Right atrium auricular region (tissue), 2 donors: ENCODE measurements at regions not wholly inside any gene's neighbourhood (a gene's known extent, or its start where the extent isn't known, plus 50 kb on each side); places are given as distances from the start of the nearest gene placed in this dataset.

Source experiments
- DNase-seq: peaks from one replicate; pipeline ENCODE4 v3.0.0-alpha.2; 2019; ENCODE audit warnings: low spot score
- H3K27ac ChIP-seq, 2 donors: fragments of 200-600 bp; sonication (generic); 1 replicate in 1 of 2; 2 replicates in 1 of 2; pipeline ENCODE4 v1.5.1; 2016 to 2019
- H3K27me3 ChIP-seq, 2 donors: fragments of 200-600 bp; sonication (generic); one replicate each; pipeline versions ENCODE4 v1.5.1 to v1.6.0; 2017 to 2019
- H3K36me3 ChIP-seq: fragments of 200-600 bp; sonication (generic); one replicate; pipeline ENCODE4 v1.5.1; 2016
- H3K4me1 ChIP-seq, 2 donors: fragments of 200-600 bp; sonication (generic); one replicate each; pipeline versions ENCODE4 v1.5.1 to v1.6.0; 2017 to 2019
- H3K4me3 ChIP-seq, 2 donors: fragments of 200-600 bp; sonication (generic); 1 replicate in 1 of 2; 2 replicates in 1 of 2; pipeline ENCODE4 v1.5.1; 2017 to 2019; ENCODE audit warnings: mild to moderate bottlenecking in 1 of 2, moderate library complexity in 1 of 2
- H3K9me3 ChIP-seq, 2 donors: fragments of 200-600 bp; sonication (generic); one replicate each; pipeline ENCODE4 v1.5.1; 2019
- CTCF ChIP-seq, 2 donors: fragments of 200-600 bp; sonication (generic); IDR thresholded peaks; one replicate each; pipeline ENCODE4 v1.5.1; 2019; ENCODE audit warnings: antibody characterized with exemption in 2 of 2

DNA sequence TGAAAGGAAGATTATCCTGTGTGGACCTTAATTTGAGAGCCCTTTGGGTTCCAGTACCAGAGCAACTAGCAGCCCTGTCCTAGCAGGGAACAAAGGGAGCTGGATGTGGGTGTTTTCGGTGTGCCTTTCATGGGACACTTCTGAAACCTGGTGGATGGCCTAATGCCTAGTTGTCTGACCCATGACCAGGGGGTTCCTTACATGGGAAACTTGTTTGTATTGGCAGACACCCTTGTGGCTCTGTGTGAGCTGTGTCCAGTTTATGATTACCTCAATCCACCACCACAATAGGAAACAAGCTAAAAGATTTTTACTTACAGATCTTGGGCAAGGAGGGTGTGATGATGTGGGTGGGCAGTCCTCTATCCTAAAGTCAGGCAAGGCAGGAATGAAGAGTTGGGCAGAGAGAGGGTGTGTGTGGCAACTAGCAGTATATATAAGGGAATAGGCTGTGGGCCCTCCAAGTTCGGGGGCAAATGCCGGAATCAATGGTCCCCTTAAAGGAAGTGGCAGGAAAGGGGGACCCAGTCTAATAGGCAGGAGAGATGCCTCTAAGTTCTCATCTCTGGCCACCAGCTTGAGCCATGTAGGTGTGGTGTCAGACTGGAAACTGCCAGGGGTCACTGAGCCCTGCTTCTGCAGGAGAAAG lies 264.6 kb downstream of the QKI start:
- Histone ChIP-seq H3K9me3 (peaks cover 0 to 8% of the 10 kb centered on the region in 2 donors), H3K27me3 (no peaks in the 10 kb centered on the region), H3K27ac (no peak overlapping the region), H3K36me3 (no peaks in the 10 kb centered on the region), H3K4me3 (no peak overlapping the region), H3K4me1 (peaks cover 0 to 11% of the 10 kb centered on the region in 2 donors)
- no peak for TF ChIP-seq CTCF (IDR thresholded peaks at IDR 0.05)
- no peak for DNase-seq

DNA sequence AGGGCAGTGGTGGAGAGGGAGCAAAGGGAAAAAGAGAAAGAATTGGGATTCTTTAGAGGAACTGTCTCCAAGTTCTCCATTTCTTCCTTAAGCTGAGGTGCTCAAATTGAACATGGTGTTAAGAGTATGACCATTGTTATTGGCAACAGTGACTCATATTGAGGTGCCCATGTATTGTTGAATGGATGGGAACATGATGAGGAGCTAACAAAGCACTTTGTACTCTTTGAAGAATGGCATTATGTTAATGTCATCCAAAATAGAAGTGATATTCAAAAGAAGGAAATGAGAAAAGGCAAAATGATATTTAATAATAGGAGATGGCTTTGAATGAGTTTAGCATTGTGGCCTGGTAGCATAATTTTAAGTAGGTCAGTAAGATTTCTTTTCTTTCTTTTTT lies 261.1 kb downstream of the QKI start:
- Histone ChIP-seq H3K4me3 (no peak overlapping the region), H3K27me3 (no peaks in the 10 kb centered on the region), H3K27ac (no peak overlapping the region), H3K4me1 (peaks cover 0 to 11% of the 10 kb centered on the region in 2 donors), H3K36me3 (no peaks in the 10 kb centered on the region), H3K9me3 (no peaks in the 10 kb centered on the region)
- DNase-seq = no peak
- TF ChIP-seq CTCF (IDR thresholded peaks at IDR 0.05) = no peak

DNA sequence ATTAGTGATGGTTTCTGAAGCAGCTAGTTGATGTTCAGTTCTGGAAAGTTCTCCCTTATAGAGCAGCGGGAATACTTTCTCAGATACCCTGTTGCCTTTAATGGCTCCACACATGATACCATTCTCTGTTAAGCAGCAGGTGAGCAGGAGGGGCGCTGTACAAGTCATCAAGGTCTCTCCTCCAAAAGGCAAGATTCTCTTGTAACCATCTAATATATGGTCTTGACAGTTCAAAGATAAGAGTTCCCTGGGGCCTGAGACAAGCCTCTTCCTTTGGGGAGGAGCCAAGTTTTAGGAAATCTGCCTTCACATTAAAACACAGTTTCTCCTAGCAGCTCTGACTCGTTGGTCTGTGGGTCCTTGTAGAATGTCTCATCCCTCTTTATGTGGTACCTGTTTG lies 258.2 kb downstream of the QKI start:
- Histone ChIP-seq H3K4me1 (peaks cover 0 to 4% of the 10 kb centered on the region in 2 donors), H3K36me3 (no peaks in the 10 kb centered on the region), H3K9me3 (no peaks in the 10 kb centered on the region), H3K4me3 (no peak overlapping the region), H3K27ac (no peak overlapping the region), H3K27me3 (no peaks in the 10 kb centered on the region)
- DNase-seq = no peak
- TF ChIP-seq CTCF (IDR thresholded peaks at IDR 0.05) = no peak

DNA sequence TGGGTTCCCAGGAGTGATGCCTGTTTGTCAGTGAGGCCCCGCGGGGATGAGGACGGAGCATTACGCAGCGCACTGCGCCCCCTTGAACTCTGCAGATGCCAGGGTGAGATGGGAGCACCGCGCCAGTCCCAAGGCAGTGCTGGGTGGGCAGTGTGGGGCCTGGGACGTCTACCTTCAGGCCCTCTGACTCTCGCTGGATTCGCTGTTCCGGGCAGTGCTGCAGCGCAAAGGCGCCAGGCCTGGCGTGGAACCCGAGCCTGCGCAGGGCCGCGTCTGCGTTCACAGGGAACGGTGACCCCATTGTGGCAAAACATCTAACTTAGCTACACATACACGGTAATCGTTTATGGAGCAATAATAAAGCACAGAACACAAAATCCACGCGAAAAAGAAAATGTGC lies 257.3 kb downstream of the QKI start:
- no peak for DNase-seq
- no peak for TF ChIP-seq CTCF (IDR thresholded peaks at IDR 0.05)
- no peak overlapping the region for H3K4me3 ChIP-seq
- H3K36me3 ChIP-seq = no peaks in the 10 kb centered on the region
- no peaks in the 10 kb centered on the region for H3K27me3 ChIP-seq
- peaks cover 0 to 9% of the 10 kb centered on the region in 2 donors for H3K4me1 ChIP-seq
- no peaks in the 10 kb centered on the region for H3K9me3 ChIP-seq
- H3K27ac ChIP-seq = no peak overlapping the region

DNA sequence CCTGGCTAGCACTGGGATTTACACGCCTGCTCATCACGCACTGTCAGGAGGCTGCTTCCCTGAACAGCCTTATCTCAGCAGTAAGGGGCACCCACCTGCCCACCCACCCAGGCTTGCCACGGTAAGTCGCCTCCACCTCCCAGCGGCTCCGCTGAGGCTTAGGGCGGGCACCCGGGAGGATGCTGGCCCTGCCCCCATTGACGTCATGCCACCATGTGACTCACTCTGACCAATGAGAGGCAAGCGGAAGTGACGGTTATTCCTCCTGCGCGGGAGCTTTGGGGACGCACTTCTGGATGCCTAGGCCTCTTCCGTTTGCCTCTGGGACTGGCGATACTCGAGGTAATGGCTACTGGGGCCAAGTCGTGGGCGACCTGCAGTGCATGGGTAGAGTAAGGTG lies 256.8 kb downstream of the QKI start:
- Histone ChIP-seq H3K27ac (no peak overlapping the region), H3K4me3 (no peak overlapping the region), H3K27me3 (no peaks in the 10 kb centered on the region), H3K4me1 (peaks cover 0 to 9% of the 10 kb centered on the region in 2 donors), H3K36me3 (no peaks in the 10 kb centered on the region), H3K9me3 (no peaks in the 10 kb centered on the region)
- DNase-seq = no peak
- no peak for TF ChIP-seq CTCF (IDR thresholded peaks at IDR 0.05)

GRCh38 chr6:163670336-163670735 lies 255.8 kb downstream of the QKI start:
- Histone ChIP-seq H3K4me1 (peaks cover 0 to 9% of the 10 kb centered on the region in 2 donors), H3K27me3 (no peaks in the 10 kb centered on the region), H3K36me3 (no peaks in the 10 kb centered on the region), H3K9me3 (no peaks in the 10 kb centered on the region), H3K27ac (no peak overlapping the region), H3K4me3 (no peak overlapping the region)
- TF ChIP-seq CTCF (IDR thresholded peaks at IDR 0.05) = no peak
- no peak for DNase-seq
